GM18520 (cell line): ENCODE measurements at regions not wholly inside any gene's neighbourhood (a gene's known extent, or its start where the extent isn't known, plus 50 kb on each side); places are given as distances from the start of the nearest gene placed in this dataset.

ENCODE experiments used
- ATAC-seq: cut with Tn5 transposase; IDR thresholded peaks from one replicate; pipeline ENCODE4 v1.9.1; 2021; ENCODE audit not compliant: unreplicated experiment

DNA sequence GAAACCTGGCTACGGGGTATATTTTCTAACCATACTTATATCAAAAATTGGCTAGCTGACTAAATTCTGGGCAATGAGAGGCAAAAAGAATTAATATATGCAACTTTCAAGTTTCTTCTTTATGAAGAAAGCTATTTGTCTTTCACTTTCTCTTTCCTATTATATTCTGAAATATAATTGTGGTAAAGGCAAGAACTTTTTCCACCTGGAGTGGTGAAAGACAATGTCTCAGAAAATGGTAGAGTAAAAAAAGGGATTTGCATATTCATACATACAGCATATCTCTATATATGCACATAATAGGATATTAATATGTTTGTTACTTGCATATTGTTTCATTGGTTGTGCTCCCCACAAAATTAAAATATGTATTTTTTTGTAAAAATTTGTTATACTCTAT lies 793.8 kb downstream of the PLA2G4A start:
- ATAC-seq, result no peak

DNA sequence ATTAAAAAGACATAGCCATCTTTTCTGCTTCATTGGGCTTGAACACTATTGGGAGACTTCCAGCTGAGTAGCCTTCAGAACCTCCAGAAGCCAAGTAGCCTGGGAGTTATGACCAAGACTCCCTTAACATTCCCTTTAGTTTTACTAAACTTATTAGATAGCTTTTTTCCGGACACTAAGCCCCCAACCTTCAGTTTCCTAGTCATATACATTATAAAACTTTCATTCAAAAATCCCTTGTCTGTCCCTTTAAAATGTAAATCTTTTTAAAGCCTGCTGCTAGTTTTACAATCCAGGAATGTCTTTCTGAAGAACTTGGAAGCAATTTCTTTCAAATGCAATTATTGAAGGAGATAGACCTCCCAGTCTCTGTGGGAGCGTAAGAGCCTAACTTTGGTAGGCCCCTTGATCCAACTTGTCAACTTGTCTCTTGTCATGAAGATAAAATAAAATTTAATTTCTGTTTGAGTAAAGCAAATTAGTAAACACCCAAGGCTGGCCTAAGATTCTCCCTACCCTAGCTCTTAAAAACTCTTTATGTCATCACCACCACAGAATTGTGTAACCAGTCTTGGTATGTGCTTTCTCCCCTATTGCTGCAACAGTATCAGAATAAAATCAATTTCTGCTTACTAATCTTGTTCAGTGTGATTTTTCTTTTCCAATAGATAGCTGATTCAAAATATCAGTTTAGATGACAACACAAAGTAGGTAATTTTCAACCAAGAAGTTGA lies 796.2 kb downstream of the PLA2G4A start:
- no peak for ATAC-seq

DNA sequence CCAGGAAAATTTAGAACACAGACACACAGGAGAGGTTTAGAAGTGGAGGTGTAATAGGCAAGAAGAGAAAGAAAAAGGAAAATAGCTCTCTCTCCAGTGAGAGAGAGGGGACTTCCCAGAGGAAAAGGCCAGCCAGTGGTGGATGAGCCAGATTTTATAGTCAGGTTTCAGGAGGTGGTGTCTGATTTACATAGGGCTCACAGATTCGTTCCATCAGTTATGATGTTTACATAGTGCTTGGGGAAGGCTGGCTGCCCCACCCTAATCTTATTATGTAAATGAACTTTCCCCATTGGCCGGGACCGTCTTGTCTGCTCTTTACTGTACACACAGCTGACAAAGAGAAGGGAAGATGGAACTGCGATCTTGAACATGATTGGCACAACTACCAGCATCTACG lies 797.3 kb downstream of the PLA2G4A start:
- ATAC-seq, result no peak

DNA sequence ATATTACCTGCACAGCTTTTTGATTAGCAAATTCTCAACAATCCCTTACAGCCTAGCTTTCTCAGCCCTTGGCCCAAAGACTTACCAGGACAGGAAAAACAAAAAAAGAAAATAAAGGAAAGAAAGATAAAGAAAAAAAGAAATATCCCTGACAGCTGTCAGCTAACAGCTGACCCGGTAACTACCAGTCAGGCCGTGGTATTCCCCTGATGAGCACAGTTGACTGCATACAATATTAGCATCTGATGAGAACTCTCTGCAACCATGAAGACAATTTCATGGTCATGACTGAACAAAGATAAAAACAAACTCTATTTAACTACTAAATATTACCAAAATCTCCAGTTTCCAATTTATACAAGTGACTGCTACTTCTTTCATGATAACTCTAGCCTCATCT lies 798.8 kb downstream of the PLA2G4A start:
- no peak for ATAC-seq

DNA sequence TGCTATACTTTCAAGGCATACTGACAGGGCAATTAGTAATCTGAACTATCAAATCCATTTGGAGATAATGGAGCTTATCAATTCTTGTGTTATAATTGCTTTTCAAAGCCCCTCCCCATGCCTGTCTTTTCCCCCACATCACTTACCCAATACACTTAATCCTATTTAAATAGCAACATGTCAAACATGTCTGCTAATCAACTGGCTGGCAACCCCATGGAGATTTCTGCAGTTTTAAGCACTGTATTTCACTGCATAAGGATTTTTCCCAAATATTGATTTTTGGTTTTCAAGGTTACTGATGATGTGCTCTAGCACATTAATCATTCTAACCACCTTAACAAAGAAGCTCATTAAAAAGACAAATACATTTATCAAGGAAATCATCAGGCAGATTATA lies 800.3 kb downstream of the PLA2G4A start:
- ATAC-seq, result no peak

DNA sequence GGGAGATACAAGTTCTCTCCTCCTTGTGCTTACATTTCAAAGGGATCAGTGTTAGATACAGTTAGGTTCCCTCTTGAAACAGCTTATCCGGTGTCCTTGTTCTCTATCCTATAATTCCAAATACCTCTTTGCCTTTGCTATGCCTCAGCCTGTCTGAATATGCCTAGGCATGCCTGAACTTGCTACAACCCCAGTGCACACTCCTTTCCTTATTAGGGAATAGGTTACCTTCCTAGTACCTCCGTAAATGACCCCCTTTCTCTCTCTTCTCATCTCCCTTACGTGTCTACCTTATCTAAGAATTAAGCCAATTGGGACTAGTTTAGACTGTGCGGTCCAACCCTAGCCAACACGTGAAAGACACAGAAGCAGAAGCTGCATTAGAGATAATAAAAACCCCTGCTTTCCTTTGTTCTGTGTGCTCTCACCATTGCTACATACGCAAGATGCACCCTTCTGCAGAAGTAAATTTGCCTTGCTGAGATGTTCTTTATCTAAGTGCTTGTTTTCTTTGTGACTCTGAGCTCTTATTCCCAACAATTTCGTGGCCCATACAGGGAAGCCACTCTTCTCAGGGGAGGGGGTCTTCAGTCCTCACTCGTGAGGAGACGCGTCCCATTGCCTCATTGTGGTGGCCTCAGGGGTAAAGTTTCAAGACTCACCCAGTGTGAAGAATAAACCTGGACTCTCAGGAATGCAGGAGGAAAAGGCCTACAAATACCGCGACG lies 802.1 kb downstream of the PLA2G4A start:
- ATAC-seq, result no peak

DNA sequence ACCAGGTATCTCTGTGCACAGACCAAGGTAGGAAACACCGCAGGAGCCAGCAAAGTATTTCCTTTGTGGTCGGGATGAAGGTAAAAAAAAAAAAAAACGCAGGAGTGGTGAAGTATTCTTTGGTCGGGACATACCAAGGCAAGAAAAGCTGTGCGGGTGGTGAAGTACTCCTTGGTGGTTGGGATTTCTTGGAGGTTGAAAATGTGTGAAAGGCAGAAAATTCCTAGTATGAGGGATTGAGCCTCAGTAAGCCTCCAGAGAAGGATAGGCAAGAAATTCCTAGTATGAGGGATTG lies 802.6 kb downstream of the PLA2G4A start:
- no peak for ATAC-seq

DNA sequence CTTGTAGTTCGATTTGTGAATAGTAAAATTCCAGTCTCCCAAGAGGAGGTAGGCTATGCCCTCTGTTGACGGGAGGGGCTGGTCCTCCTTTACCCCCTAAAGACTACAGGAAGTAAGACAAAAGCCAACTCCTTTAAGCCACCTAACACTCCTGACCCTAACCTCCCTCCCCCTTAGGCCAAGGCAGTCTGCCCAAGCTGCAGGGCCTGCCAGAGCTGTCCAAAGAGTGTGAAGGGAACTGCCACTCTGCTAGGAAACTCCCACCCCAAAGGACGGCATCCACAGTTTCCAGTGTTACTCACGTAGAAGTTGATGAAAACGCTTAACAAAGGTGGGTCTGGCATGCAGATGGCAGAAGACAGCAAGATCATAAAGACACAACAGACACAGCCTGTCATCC lies 803.2 kb downstream of the PLA2G4A start:
- ATAC-seq, result no peak

DNA sequence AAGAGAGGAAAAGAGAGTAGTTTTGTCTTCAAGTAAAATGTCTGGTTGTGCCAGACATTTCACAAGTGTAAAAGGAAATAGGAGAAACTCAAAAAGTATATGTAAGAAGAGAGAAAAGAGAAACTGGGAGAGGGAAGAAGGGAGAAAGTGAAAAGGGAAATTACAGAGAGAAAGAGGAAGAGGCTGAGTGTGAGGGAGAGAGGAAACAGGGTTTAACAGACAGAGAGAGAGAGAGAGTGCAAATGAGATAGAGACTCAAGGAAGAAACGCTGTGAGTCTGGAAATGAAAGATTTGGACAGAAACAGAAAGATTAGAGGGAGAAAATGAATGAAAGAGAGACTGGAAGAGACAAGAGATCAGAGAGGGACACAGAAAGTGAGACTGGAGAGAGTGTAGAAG lies 806.2 kb downstream of the PLA2G4A start:
- ATAC-seq, result no peak

DNA sequence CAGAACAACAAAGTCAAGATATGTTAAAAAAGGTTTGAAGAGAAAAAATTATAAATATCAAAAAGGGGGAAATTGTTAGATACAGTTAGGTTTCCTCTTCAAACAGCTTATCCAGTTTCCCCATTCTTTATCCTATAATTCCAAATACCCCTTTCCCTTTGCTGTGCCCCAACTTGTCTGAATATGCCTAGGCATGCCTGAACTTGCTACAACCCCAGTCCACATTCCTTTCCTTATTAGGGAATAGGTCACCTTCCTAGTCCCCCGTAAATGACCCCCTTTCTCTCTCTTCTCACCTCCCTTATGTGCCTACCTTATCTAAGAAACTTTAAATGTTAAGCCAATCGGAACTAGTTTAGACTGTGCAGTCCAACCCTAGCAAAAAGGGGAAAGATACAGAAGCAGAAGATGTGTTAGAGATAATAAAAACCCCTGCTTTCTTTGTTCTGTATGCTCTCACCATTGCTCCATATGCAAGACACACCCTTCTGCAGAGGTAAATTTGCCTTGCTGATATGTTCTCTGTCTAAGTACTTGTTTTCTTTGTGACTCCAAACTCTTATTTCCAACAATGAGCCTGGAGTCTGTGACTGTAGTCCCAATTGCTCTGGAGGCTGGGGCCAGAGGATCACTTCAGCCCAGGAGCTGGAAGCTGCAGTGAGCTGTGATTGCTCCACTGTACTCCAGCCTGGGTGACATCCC lies 810.1 kb downstream of the PLA2G4A start:
- ATAC-seq, result no peak

DNA sequence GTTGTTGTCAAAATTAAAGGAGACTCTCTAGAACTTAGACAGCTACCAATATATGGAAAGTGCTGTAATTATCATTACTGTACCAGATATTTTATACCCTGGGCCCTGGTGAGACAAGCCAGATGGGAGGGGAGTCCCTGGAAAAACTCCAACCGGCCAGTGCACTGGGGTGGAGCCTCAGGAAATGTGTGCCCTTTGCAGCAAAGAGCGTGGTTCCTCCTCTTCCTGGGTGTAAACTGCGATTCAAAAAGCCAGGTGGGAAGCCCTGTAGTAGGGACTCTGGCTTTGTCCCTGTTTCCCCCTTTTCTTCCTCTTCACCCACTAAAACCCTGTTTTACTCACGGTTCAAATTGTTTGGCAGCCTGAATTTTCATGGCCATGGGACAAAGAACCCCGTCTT lies 812.3 kb downstream of the PLA2G4A start:
- ATAC-seq, result no peak

DNA sequence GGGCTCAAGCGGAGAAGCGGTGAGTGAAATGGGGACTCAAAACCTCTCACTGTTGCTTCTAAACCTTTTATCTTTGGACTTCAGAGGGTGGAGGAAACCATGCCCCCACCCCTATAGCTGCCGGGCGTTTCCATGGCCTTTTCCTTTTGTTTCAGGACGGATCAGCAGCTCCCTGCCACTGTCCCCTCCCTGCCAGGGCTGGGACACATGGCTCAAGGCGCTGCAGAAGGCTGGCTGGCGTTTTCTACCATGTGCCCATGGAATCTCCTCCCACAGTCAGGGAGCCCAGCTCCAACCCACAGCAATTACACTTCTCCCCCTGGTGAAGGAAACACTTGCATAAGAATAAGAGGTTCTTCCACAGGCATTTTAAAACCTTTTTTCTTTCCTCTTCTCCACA lies 812.7 kb downstream of the PLA2G4A start:
- no peak for ATAC-seq

DNA sequence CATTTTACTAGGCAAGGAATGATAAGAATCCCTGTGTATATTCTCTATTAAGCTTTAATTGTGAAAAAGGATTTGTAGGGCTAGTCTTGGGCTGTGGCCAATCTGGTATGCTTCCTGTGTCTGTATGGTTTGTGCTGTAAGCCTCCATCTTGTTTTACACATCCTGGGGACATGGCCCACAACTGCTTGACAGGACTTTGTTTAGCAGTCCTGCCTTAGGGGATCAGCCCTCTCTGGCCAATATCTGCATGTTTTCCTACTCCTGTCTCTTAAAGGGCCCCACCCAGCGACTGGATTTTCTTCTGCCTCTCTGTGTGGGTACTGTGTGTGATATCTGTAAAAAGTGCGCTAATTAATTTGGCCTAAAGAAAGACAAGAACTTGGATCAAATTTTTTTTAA lies 813.2 kb downstream of the PLA2G4A start:
- no peak for ATAC-seq

DNA sequence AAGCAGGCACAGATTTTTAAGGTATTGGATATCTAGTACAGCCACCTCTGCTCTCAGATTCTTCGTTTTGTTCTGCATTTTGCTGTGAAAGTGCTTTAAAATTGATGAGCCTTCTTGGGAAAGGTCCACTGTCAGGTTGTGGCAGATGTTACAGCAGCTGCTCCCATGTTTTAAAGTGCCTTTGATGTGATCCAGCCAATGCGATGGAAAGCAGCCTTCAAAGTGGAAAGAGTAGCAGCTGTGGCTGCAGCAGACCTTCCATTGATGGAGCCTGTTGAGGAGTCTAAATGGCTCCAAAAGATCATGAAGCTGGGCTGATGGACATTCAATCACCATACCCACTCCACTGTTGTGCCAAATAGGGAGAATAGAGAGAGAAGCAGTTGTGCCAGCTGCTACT lies 816.9 kb downstream of the PLA2G4A start:
- ATAC-seq, result no peak

DNA sequence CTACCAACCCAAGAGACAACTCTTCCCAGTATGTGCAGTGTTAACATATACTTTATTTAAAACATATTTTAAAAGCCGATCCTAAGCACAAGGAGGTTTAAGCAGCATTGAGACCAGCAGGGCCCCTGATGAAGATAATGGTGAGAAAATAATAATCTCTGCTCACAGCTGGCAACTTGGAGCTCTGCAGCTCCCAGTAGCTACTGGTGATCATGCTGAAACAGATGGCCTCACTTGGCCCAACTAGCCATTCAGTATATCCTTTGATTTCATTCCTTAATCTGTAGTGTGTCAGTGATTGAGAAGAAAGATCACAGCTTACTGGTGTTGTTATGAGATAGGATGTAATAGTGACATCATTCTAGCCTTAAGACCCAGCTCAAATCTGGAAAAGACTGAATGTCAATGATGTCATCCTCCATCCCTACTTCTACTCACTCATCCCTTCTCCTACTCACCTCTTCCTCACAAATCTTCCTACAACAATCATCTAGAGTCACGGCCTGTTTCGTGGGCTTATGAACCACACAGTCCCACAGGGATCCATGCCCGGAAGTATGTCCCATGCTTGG lies 817.9 kb downstream of the PLA2G4A start:
- no peak for ATAC-seq

DNA sequence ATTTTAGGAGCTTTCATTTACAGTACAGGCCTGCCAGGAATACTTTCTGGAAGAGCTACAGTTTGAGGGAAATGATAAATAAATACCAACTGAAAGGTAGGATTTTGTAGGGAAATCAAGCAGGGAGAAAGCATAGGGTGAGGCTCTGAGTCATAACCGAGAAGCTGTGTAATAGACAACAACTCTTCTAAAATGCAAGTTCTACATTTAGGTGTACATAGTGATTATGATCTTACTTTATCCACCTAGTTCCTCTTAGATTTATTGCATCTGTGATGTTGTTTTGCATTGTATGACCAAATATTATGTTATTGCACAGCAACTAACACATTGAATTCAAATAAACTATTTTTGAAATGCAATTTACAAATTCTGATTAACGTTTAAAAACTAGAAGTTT lies 819.3 kb downstream of the PLA2G4A start:
- no peak for ATAC-seq

DNA sequence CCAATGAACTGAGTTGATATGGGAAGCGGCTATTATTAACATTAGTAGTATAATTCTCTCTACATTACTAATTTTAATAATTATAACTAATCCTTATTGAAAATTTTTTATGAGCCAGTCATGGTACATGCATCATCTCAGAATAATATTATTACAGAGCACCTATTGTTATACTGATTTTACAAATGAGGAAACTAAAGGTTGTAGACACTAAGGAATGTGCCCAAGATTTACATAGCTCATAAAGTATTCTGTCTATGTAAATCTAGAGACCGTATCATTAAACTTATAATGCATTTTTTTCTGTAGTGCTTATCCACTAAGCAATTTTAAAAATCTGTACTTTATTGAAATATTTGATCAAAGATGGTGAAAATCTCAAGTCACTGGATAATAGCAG lies 825.9 kb downstream of the PLA2G4A start:
- no peak for ATAC-seq

DNA sequence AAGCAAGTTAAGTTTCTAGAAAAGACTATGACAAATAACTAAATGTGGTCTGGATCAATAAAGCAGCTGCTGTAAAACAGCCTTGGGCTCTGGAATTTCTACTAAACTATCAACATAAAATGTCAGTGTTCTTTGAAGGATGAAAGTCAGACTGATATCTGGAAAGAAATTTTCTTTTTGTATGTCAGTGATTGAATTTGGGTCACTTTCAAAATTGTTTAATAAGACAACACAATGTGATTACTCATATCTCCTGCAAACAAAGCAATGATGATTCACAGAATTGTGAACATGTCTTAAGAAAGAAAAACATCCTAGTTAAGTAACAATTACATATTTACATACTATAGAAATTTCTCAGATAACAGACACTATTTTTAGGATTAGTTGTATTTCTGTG lies 826.4 kb downstream of the PLA2G4A start:
- no peak for ATAC-seq

DNA sequence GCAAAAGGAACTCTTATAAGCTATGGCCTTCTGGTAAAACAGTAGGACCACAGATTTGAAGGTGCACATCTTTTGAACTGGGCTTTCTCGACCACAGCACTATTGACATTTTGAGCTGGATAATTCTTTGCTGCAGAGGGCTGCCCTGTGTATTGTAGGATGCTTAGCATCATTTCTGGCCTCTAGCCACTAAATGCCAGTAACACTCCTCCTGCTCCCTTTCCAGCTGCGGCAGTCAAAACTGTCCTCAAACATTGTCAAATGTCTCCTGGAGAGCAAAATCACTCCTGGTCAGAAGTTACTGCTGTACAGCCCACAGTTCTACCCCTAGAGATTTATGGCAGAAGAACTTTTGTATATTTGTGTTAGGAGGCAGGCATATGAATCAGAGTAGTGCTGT lies 836.7 kb downstream of the PLA2G4A start:
- no peak for ATAC-seq

DNA sequence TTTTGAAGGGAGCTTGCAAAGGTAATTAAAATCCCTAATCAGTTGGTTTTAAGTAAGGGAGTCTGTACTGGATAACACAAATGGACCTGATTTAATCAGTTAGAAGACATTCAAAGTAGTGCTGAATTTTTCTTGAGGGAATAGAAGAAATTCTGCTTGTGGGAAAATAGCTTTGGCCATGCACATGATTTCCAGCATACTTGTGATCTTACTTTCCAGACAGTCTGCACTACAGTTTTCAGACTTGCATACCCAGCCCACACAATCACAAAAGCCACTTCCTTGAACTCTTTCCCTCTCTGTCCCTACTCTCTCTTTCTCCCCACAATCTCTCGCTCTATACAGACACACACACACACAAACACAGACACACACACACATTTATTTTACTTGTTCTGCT lies 852.1 kb downstream of the PLA2G4A start:
- no peak for ATAC-seq

DNA sequence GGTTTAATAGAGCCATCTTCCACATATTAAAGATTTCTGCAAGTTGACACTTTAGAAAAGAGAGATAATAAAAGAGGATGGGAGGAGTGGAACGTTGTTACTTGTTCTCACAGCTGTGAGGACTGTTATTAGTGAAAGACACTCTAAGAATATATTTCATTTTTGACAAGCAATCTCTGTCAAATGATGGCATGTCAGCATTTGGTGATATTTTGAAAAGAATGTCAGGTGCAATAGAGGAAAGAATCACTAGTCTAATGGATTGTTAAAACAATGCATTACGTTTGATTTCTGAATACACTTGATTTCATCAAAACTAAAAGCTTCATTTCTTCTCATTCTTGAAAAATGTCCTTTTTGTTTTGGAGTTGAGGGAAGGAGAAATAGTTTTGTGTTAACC lies 853.4 kb downstream of the PLA2G4A start:
- ATAC-seq, result no peak

DNA sequence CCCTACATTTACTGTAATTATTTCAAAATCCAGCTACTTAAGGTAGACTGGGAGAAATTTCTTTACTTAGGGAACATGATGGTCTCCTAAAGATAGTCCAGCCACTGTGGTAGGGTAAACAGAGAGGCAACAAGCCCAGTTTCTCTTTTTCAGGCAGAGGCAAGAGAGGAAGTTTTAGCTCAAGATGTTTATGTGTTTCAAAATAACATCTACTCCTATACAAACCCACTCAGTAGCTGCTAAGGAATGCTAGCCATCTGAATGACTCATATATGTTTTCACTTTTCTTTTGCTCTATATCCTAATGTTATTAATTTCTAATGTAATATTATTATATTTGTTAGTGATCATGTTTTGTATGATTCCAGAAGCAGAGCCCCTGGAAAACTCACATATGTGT lies 856.6 kb downstream of the PLA2G4A start:
- no peak for ATAC-seq
